ENCODE measurements at regions not wholly inside any gene's neighbourhood (a gene's known extent, or its start where the extent isn't known, plus 50 kb on each side); places are given as distances from the start of the nearest gene placed in this dataset.

DNA sequence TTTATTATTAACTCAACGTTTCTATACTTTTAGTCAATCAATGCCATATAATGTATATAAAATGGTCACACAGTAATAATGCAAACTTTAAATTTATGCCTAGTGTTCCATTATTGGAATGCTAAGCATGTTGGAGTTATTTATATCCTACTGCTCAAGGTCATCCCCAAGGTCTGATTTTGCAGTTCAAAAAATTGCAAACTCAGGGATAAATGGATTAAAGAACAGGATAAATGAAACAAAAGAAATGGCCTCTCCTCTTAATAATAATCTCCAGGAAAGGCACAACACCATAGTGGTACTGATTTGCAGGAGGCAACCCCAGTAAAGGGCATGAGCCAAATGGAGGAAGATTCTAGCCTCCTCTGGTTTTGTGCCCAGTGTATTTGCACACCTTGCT is 436.4 kb downstream of the EPHA4 start:
- no peak for TF ChIP-seq POLR2AphosphoS5 (IDR thresholded peaks at IDR 0.05)
- TF ChIP-seq, protein P1, sequence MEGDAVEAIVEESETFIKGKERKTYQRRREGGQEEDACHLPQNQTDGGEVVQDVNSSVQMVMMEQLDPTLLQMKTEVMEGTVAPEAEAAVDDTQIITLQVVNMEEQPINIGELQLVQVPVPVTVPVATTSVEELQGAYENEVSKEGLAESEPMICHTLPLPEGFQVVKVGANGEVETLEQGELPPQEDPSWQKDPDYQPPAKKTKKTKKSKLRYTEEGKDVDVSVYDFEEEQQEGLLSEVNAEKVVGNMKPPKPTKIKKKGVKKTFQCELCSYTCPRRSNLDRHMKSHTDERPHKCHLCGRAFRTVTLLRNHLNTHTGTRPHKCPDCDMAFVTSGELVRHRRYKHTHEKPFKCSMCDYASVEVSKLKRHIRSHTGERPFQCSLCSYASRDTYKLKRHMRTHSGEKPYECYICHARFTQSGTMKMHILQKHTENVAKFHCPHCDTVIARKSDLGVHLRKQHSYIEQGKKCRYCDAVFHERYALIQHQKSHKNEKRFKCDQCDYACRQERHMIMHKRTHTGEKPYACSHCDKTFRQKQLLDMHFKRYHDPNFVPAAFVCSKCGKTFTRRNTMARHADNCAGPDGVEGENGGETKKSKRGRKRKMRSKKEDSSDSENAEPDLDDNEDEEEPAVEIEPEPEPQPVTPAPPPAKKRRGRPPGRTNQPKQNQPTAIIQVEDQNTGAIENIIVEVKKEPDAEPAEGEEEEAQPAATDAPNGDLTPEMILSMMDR (IDR thresholded peaks at IDR 0.05 in 8 of 11, conservative IDR thresholded peaks at IDR 0.05 in 3 of 11) = no peak
